ENCODE measurements at regions not wholly inside any gene's neighbourhood (a gene's known extent, or its start where the extent isn't known, plus 50 kb on each side); places are given as distances from the start of the nearest gene placed in this dataset.
"Not testable (repeated sequence)": the region's sequence is repeated elsewhere in the genome, so short reads cannot be mapped to it uniquely, and the experiment has no call there.

- not testable (repeated sequence) for TF ChIP-seq EZH2phosphoT487 (IDR thresholded peaks at IDR 0.05; ENCODE audit: borderline replicate concordance, low read depth); TAF1 (IDR thresholded peaks at IDR 0.05; ENCODE audit: borderline replicate concordance, low read depth, low read length); POLR2AphosphoS5 (IDR thresholded peaks at IDR 0.05; ENCODE audit: low read depth, low read length); ZBTB33 (IDR thresholded peaks at IDR 0.05; ENCODE audit: borderline replicate concordance, low read depth); YY1 (IDR thresholded peaks at IDR 0.05; ENCODE audit: low read depth); RFX5 (IDR thresholded peaks at IDR 0.05; ENCODE audit: low read length); NRF1 (IDR thresholded peaks at IDR 0.05; ENCODE audit: low read depth, low read length); CTCF (IDR thresholded peaks at IDR 0.05); FOSL2 (IDR thresholded peaks at IDR 0.05; ENCODE audit: borderline replicate concordance, low read depth); MAX (IDR thresholded peaks at IDR 0.05; ENCODE audit: low read depth); TEAD4 (IDR thresholded peaks at IDR 0.05; ENCODE audit: borderline replicate concordance, insufficient read depth); RXRA (IDR thresholded peaks at IDR 0.05; ENCODE audit: borderline replicate concordance, low read depth); EP300 (IDR thresholded peaks at IDR 0.05; ENCODE audit: borderline replicate concordance in 1 of 2, low read depth in 1 of 2, low read length in 1 of 2); ELF1 (IDR thresholded peaks at IDR 0.05)
These were observed 80.5 kb upstream of the TINAGL1 start for GRCh38 chr1:31495770-31496169.

All from SK-N-SH (cell line).